Dermis microvascular lymphatic vessel endothelial cell (primary cell): ENCODE measurements at regions not wholly inside any gene's neighbourhood (a gene's known extent, or its start where the extent isn't known, plus 50 kb on each side); places are given as distances from the start of the nearest gene placed in this dataset.

ENCODE experiments used
- DNase-seq, 2 donors: peaks; one replicate each; pipeline versions ENCODE4 v3.0.0 to v3.0.0-alpha.2; 2010; ENCODE audit warnings: low read depth in 2 of 2

GRCh38 chr6:133754298-133754697 lies 134.6 kb upstream of the TCF21 start:
- no peak for DNase-seq

GRCh38 chr6:133756078-133756695 lies 132.7 kb upstream of the TCF21 start:
- DNase-seq, result no peak

- no peak for DNase-seq
Observed at GRCh38 chr6:133757335-133757734, 131.6 kb upstream of the TCF21 start.

GRCh38 chr6:133758815-133759335 lies 130.0 kb upstream of the TCF21 start:
- DNase-seq, result no peak

- DNase-seq, result no peak
Observed at GRCh38 chr6:133759524-133759923, 129.4 kb upstream of the TCF21 start.

- no peak for DNase-seq
Observed at GRCh38 chr6:133761706-133762105, 127.2 kb upstream of the TCF21 start.

- no peak for DNase-seq
Observed at GRCh38 chr6:133764008-133764753, 124.7 kb upstream of the TCF21 start.

GRCh38 chr6:133764754-133765208 lies 124.1 kb upstream of the TCF21 start:
- no peak for DNase-seq

GRCh38 chr6:133767357-133767970 lies 121.4 kb upstream of the TCF21 start:
- DNase-seq, result no peak

- peak; percentile 4 to 73 for DNase-seq
Observed at GRCh38 chr6:133768656-133769295, 120.1 kb upstream of the TCF21 start.

- no peak for DNase-seq
Observed at GRCh38 chr6:133769463-133769862, 119.5 kb upstream of the TCF21 start.

GRCh38 chr6:133772567-133772966 lies 116.3 kb upstream of the TCF21 start:
- no peak for DNase-seq

GRCh38 chr6:133773776-133774175 lies 115.1 kb upstream of the TCF21 start:
- no peak for DNase-seq

- DNase-seq, result peak; percentile 27 to 74
Observed at GRCh38 chr6:133774356-133774755, 114.6 kb upstream of the TCF21 start.

GRCh38 chr6:133778414-133779130 lies 110.3 kb upstream of the TCF21 start:
- DNase-seq, result peak in 1 of 2 donors; percentile 11

GRCh38 chr6:133779916-133780695 lies 108.8 kb upstream of the TCF21 start:
- DNase-seq, result no peak

GRCh38 chr6:133786016-133786415 lies 102.9 kb upstream of the TCF21 start:
- DNase-seq, result no peak

GRCh38 chr6:133787122-133787521 lies 101.8 kb upstream of the TCF21 start:
- DNase-seq, result no peak

- DNase-seq, result no peak
Observed at GRCh38 chr6:133787859-133788505, 100.9 kb upstream of the TCF21 start.

GRCh38 chr6:133788556-133788955 lies 100.4 kb upstream of the TCF21 start:
- no peak for DNase-seq
